ENCODE measurements at regions not wholly inside any gene's neighbourhood (a gene's known extent, or its start where the extent isn't known, plus 50 kb on each side); places are given as distances from the start of the nearest gene placed in this dataset.

GRCh38 chr2:145136702-145137101, 616.8 kb upstream of the ZEB2 start:
- no peak for DNase-seq

- no peak for DNase-seq
Measured at GRCh38 chr2:145126146-145126545, 606.2 kb upstream of the ZEB2 start.

- no peak for DNase-seq
Measured at GRCh38 chr2:145124085-145124484, 604.2 kb upstream of the ZEB2 start.

- no peak for DNase-seq
Measured at GRCh38 chr2:145123606-145124005, 603.7 kb upstream of the ZEB2 start.

GRCh38 chr2:145119225-145119624, 599.3 kb upstream of the ZEB2 start:
- no peak for DNase-seq

- peak; percentile 24 for DNase-seq
Measured at GRCh38 chr2:145116834-145117725, 597.2 kb upstream of the ZEB2 start.

GRCh38 chr2:145116056-145116455, 596.1 kb upstream of the ZEB2 start:
- DNase-seq: peak; percentile 24

- DNase-seq: peak; percentile 24
Measured at GRCh38 chr2:145114726-145115125, 594.8 kb upstream of the ZEB2 start.

- DNase-seq: no peak
Measured at GRCh38 chr2:145112467-145112866, 592.5 kb upstream of the ZEB2 start.

GRCh38 chr2:145110668-145111356, 590.9 kb upstream of the ZEB2 start:
- peak; percentile 75 for DNase-seq

GRCh38 chr2:145108959-145109710, 589.2 kb upstream of the ZEB2 start:
- no peak for DNase-seq

- DNase-seq: peak; percentile 27
Measured at GRCh38 chr2:145108361-145108778, 588.5 kb upstream of the ZEB2 start.

- DNase-seq: no peak
Measured at GRCh38 chr2:145106293-145106692, 586.4 kb upstream of the ZEB2 start.

GRCh38 chr2:145102706-145103105, 582.8 kb upstream of the ZEB2 start:
- DNase-seq: no peak

- no peak for DNase-seq
Measured at GRCh38 chr2:145100301-145100700, 580.4 kb upstream of the ZEB2 start.

GRCh38 chr2:145096582-145096981, 576.7 kb upstream of the ZEB2 start:
- DNase-seq: peak; percentile 47

GRCh38 chr2:145095641-145096435, 575.9 kb upstream of the ZEB2 start:
- peak; percentile 85 for DNase-seq

GRCh38 chr2:145094370-145094769, 574.5 kb upstream of the ZEB2 start:
- peak; percentile 73 for DNase-seq

- peak; percentile 38 for DNase-seq
Measured at GRCh38 chr2:145091967-145092366, 572.0 kb upstream of the ZEB2 start.

- DNase-seq: peak; percentile 77
Measured at GRCh38 chr2:145090841-145091761, 571.2 kb upstream of the ZEB2 start.

GRCh38 chr2:145088756-145089155, 568.8 kb upstream of the ZEB2 start:
- peak; percentile 45 for DNase-seq
